ENCODE measurements at regions not wholly inside any gene's neighbourhood (a gene's known extent, or its start where the extent isn't known, plus 50 kb on each side); places are given as distances from the start of the nearest gene placed in this dataset.

DNA sequence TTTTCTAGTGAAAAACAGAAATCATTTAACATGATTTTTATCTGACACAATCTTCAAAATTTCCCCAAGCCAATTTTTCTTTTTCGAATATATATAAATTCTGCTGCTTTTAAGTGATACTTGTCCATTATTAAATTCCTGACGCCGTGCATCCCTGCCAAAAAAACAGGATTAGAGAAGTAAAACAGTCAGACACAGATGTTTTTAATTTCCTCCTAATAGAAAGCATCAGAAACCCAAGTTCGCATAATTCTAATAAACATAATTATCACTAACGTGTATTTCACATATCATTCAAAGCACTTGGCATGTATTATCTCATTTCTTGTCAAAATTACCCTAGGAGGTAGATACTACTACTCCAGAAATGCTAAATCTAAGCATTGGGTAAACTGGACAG lies 179.5 kb downstream of the ZFP64 start:
- no peak overlapping the region for H3K4me3 ChIP-seq (ENCODE audit: low read depth, low read length)
- TF ChIP-seq, protein P1, sequence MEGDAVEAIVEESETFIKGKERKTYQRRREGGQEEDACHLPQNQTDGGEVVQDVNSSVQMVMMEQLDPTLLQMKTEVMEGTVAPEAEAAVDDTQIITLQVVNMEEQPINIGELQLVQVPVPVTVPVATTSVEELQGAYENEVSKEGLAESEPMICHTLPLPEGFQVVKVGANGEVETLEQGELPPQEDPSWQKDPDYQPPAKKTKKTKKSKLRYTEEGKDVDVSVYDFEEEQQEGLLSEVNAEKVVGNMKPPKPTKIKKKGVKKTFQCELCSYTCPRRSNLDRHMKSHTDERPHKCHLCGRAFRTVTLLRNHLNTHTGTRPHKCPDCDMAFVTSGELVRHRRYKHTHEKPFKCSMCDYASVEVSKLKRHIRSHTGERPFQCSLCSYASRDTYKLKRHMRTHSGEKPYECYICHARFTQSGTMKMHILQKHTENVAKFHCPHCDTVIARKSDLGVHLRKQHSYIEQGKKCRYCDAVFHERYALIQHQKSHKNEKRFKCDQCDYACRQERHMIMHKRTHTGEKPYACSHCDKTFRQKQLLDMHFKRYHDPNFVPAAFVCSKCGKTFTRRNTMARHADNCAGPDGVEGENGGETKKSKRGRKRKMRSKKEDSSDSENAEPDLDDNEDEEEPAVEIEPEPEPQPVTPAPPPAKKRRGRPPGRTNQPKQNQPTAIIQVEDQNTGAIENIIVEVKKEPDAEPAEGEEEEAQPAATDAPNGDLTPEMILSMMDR (IDR thresholded peaks at IDR 0.05; ENCODE audit: insufficient read depth, low read length), result no peak
- DNase-seq (ENCODE audit: low read depth), result no peak

DNA sequence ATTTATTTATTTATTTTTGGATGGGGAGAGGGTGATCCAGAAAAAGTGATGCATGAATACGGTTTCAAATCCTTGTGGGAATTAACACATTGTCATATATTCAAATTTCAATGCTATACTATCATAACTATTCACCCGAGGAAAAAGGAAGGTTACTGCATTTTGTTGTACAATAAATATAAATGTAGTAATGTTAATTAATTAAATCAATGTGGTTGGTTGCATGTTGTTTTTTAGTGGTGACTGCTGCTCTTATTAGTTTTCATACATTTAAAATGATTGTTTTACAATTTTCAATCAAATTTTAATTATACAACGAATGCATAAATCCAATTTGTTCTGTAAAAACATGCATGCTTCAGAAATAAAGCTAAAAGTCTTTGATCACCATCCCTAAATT lies 180.5 kb downstream of the ZFP64 start:
- no peak overlapping the region for H3K4me3 ChIP-seq (ENCODE audit: low read depth, low read length)
- TF ChIP-seq, protein P1 (IDR thresholded peaks at IDR 0.05; ENCODE audit: insufficient read depth, low read length), result no peak

DNA sequence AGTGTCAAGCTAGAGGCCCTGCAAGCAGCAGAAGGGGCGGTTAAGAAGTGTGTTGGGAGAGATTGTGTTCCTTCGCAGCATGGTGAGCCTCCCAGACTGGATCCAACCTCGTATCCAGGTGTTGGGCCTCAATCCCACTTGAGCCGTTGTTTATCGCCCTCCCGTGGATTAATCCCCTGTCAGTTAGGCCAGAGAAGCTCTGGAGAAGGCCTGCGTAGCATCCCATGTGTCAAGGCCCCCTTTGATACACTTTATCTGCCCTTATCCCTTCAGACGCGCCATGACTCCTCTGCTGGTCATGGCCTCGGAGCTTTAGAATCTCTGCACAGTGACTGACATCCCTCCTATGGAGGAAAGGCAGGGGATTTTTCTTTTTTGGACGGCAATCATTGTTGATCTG lies 181.0 kb downstream of the ZFP64 start:
- no peak overlapping the region for H3K4me3 ChIP-seq (ENCODE audit: low read depth, low read length)
- TF ChIP-seq, protein P1 (IDR thresholded peaks at IDR 0.05; ENCODE audit: insufficient read depth, low read length), result no peak
- DNase-seq (ENCODE audit: low read depth), result no peak

More for the DNA sequence above, 180.5 kb downstream of the ZFP64 start:
- DNase-seq (ENCODE audit: low read depth), result no peak

DNA sequence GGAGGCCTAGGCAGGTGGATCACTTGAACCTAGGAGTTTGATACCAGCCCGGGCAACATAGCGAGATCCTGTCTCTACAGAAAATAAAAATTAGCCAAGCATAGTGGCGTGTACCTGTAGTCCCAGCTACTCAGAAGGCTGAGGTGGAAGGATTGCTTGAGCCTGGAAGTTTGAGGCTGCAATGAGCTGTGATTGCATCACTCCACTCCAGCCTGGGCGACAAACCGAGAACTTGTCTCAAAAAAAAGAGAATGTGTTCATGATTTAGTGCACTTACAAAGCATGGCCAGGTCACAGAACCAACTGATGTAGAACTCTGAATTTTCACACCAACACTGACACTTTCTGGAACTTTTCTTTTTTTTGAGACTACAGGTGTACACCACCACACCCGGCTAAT lies 182.7 kb downstream of the ZFP64 start:
- DNase-seq (ENCODE audit: low read depth), result no peak
- H3K4me3 ChIP-seq (ENCODE audit: low read depth, low read length), result no peak overlapping the region
- TF ChIP-seq, protein P1 (IDR thresholded peaks at IDR 0.05; ENCODE audit: insufficient read depth, low read length), result no peak

DNA sequence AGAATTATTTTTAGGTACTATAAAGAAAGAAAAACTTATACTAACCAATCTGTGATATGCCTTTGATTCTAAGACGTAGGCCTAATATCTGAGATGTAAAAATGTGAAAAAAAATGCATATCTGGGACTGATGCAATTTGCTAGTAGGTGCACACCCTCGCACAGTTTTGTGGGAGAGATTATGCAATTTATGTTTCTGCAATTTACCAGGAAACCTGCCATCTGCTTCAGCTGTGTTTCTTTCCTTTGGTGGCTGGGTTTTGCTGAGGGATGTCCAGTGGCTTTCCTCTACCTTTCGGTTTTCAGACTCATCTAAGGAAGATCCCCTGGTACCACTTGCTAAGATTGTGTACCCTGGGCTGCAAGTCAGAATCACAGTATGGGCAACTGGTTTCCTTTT lies 186.9 kb downstream of the ZFP64 start:
- TF ChIP-seq, protein P1 (IDR thresholded peaks at IDR 0.05; ENCODE audit: insufficient read depth, low read length), result no peak
- DNase-seq (ENCODE audit: low read depth), result peak; percentile 89
- H3K4me3 ChIP-seq (ENCODE audit: low read depth, low read length), result no peak overlapping the region

DNA sequence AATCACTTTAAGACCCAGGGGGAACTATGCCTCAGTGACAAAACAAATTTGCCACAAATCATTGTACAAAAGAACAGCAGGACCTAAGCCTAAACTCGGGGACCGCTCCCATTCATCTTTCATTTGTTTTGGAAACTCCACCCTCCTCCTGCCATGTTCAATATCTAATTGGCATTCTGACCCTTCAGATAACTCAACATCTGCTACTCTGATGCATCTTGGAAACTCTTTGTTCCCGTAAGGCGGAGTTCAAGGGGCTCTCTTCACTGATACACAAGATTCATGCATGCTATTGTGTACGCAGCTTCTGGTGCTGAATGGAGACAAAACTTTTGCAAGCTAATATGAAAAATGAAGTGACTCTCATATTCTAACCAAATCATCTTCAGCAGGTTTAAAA lies 187.6 kb downstream of the ZFP64 start:
- DNase-seq (ENCODE audit: low read depth), result no peak
- H3K4me3 ChIP-seq (ENCODE audit: low read depth, low read length), result no peak overlapping the region
- TF ChIP-seq, protein P1 (IDR thresholded peaks at IDR 0.05; ENCODE audit: insufficient read depth, low read length), result no peak

DNA sequence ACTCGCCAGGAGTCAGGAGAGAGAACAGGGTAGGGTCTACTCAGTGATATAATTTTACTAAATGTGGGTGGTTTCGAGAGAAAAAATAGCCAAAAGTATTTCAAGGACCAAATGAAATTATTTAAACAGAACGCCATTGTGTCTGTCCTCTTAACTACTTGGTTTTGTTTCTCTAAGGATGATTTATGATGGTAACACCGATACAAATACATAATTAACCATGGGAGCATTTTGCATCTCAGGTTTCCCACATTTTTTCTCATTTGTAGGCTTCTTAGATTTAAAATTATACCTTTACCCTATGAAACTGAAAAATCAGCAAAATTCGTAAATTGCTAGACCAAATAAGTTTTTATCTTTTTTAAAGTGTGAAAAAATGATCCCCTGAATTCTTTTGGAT lies 188.2 kb downstream of the ZFP64 start:
- TF ChIP-seq, protein P1 (IDR thresholded peaks at IDR 0.05; ENCODE audit: insufficient read depth, low read length), result no peak
- no peak for DNase-seq (ENCODE audit: low read depth)
- no peak overlapping the region for H3K4me3 ChIP-seq (ENCODE audit: low read depth, low read length)
